G401.6 (cell line): ENCODE measurements at regions not wholly inside any gene's neighbourhood (a gene's known extent, or its start where the extent isn't known, plus 50 kb on each side); places are given as distances from the start of the nearest gene placed in this dataset.
"Not testable (repeated sequence)": the region's sequence is repeated elsewhere in the genome, so short reads cannot be mapped to it uniquely, and the experiment has no call there.

Experiments
- FAIRE-seq: peaks from 2 replicates; lab custom pipeline; 2012; peaks lifted over from hg19 to GRCh38; lab: Jason Lieb, UNC

DNA sequence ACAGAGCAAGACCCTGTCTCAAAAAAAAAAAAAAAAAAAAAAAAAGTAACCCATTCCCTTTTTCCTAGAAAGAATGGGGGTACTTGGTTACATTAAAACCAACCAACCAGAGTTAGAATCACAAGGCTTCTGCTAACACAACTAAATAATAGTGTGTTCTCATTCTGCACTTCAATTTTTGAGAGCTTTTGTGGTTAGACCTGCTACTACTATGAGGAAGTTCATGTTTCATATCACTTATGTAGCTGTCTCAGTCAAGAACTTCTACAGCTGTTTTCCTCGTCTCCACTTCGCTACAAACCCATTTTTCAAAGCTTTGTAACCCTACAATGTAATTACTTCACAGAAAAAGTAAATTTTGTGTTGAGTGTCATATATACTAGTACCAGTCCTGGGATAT lies 58.3 kb downstream of the PDHA2 start:
- FAIRE-seq: no peak

- no peak for FAIRE-seq
These were observed 69.3 kb downstream of the PDHA2 start for GRCh38 chr4:95909211-95909610.

DNA sequence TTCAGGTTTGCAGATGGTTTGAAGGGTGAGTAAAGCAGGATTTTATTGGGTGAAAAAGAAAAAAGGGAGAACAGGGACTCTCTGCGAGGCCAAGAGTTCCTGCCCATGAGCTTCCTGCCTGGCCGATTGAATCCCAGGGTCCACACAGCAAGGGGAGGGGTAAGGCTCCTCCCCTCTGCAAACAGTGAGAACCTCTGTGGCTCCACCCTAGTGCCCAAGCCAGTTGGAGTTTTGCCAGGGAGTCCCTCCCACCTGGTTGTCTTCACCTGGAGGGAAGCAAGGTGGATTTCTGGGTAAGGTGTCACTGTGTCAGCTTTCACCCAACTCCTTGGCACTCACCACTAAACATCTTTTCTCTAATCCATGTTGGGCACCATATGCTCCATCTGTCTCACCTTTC lies 70.9 kb downstream of the PDHA2 start:
- no peak for FAIRE-seq

DNA sequence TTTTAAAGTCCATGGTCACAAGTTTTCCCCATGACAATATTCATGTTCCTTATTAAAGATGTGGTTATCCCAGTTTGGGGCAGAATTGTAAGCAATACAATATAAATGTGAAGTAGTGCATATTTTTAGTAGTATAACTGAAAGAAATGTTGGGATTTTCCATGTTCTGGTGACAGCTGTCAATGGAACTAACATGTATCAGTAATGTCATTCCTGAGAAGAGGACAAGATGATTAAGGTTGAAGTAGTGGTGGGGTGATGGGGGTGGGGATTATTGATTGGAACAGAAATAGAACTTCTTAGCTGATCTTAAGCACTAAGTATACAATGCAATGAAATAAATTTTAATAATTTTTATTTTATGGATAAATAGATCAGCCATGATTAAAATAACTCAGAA lies 81.6 kb downstream of the PDHA2 start:
- no peak for FAIRE-seq

GRCh38 chr4:95929448-95930064 lies 89.7 kb downstream of the PDHA2 start:
- no peak for FAIRE-seq

DNA sequence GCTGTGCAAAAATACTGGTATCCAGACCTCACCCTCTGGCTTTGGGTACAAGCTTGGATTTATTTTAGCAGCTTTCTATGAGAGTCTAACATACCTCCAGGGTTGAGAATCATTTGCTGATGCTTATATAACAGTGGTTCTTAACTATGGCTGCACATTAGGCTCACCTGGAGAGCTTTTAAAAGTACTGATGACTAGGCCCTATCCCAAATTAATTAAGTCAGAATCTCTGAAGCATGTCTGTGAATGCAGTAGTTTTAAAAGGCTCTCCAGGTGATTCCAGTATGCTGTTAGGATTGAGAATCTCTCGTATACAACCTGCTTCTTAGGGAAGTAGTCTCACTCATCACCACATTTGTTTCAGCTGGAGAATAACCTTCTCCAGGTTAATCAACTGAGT lies 99.2 kb downstream of the PDHA2 start:
- FAIRE-seq: no peak

DNA sequence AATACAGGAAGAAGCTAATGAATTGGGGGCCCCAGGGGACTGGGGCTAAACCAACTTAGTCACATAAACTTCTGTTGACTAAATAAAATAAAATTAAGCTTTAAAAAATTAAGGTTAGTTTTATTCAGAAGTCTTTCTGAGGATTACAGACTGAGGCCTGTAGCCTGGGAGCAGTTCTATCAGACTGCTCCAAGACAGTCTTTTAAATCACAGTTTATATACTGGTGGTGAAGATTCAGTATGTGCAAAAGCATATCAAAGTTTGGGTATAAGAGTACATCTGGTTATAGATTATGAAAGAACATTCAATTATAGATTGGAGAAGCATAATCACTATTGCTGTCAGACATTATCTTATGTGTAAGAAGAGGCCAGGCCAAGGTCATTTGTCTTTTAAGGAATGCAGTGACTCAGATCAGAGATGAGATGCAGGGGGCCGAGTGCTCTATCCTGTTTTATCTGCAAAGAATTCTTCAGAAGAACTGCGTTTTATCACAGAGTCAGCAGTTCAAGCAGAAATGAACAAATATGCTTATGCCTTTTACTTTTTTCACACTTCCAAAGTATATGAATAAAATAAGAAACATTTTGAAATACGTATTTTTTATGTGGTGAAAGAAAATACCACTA lies 109.4 kb downstream of the PDHA2 start:
- no peak for FAIRE-seq

DNA sequence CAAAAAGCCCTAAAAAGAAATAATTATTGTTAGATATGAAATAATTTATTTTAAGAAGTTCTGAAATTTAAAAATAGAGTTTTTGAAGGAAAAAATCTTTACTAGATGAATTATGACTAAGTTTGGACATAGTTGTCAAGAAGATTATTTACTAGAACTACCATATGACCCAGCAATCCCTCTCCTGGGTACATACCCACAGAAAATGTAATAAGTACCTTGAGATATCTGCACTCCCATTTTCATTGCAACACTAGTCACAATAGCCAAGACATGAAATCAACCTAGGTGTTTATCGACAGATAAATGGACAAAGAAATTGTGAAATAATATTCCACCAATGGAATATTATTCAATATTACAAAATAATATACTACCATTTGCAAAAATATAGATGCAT lies 109.9 kb downstream of the PDHA2 start:
- FAIRE-seq: no peak

GRCh38 chr4:95952538-95952937 lies 112.6 kb downstream of the PDHA2 start:
- FAIRE-seq: not testable (repeated sequence)

DNA sequence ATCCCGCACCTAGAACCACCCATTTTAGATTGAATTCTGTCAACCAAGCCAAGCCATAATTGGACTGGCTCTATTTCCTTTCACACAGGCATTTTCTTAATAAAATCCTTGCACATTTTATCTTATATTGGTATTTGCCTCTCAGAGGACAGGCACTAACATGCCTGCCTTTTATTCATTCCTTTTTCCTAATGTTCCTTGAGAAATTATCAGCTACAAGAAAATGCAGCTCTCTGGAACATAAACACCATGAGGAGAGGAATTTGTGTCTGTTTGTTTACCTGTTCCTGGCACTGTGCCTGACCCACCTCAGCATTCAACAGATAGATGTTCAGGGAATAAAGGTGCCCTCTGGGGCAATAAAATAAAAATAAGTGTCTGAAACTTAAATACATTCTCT lies 116.2 kb downstream of the PDHA2 start:
- no peak for FAIRE-seq

GRCh38 chr4:95957054-95957453 lies 117.2 kb downstream of the PDHA2 start:
- no peak for FAIRE-seq

- FAIRE-seq: no peak
These were observed 117.9 kb downstream of the PDHA2 start for GRCh38 chr4:95957759-95958158.

GRCh38 chr4:95959182-95959581 lies 119.3 kb downstream of the PDHA2 start:
- FAIRE-seq: no peak

GRCh38 chr4:95959633-95960032 lies 119.7 kb downstream of the PDHA2 start:
- FAIRE-seq: no peak

DNA sequence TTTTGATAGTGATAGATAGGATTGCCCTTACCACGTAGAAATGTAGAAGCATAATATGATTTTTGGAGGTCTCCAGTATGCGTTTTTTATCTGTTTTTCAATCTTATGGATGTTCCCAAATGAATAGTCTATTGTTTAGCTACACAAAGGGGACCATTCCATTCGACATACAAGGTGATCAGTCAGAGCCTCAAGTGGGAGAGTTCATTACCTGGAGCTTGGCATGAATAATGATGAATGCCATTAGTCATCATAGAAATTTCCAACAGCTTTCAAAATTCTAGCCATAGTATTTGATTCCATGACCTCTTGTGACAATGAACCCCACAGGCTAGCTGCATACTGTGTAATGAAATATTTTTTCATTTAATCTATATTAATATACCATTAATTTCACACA lies 123.6 kb downstream of the PDHA2 start:
- FAIRE-seq: no peak

DNA sequence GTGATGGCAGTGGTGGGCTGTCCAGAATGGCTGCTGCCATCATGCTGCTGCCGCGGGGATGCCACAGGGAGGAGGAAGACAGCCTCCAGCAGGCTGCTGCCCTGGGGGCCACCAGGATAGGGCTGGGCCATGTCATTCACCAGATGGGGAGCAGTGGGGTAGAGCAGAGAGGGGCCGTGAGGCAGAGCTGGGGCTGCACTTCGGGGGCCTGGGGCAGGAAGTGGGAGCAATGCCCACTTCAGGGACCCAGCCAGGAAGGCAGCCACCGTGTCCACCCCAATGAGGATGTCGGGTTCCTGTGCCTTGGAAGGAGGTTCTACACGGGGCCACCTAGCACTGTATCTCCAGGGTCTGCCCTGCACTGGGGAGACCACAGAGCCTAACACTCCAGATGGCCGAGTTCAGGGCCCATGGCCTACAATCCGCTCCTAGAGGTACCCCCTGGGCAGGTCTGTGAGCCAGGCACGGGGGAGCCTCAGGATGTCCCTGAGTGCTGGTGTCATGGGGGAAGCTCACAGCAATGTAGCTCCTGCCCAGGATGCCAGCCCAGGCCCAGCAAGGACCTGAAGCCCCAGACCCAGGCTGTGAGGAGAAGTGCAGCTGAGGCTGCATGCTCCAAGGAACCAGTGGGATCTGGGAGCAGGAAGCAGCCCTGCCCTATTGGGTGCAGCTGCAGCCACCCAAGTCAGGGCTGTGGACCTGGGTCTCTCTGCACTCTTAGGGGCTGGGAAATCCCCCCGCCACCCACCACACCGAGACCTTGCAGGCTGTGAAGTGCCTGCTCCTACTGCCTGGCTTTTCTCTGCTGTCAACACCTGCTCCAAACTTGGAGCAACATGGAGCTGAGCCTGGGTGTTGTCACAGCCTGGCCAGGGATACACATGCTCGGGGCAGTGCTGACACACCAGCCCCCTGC lies 140.3 kb downstream of the PDHA2 start:
- FAIRE-seq: no peak

- FAIRE-seq: no peak
These were observed 141.0 kb downstream of the PDHA2 start for GRCh38 chr4:95980877-95981360.

DNA sequence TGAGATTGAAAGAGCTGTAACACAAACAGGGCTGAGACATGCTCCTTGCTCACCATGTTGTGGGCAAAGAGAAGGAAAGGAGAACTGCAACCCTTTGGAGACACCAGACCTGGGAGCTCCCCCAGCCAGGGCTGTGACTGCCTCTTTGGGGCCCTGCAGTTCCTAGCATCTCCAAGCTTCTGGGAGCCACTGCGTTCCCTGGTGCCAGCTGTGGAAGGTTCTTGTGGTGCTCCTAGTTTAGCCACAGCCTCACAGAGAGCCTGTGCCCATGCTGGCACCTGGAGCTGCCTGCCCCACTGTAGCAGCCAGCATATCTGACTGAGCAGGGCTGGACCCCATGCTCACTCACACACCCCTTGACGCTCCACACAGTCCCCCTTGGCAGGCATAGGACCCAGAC lies 141.7 kb downstream of the PDHA2 start:
- FAIRE-seq: no peak

GRCh38 chr4:95982516-95982915 lies 142.6 kb downstream of the PDHA2 start:
- FAIRE-seq: no peak

- no peak for FAIRE-seq
These were observed 144.2 kb downstream of the PDHA2 start for GRCh38 chr4:95984081-95984480.

GRCh38 chr4:95985051-95985450 lies 145.2 kb downstream of the PDHA2 start:
- no peak for FAIRE-seq

DNA sequence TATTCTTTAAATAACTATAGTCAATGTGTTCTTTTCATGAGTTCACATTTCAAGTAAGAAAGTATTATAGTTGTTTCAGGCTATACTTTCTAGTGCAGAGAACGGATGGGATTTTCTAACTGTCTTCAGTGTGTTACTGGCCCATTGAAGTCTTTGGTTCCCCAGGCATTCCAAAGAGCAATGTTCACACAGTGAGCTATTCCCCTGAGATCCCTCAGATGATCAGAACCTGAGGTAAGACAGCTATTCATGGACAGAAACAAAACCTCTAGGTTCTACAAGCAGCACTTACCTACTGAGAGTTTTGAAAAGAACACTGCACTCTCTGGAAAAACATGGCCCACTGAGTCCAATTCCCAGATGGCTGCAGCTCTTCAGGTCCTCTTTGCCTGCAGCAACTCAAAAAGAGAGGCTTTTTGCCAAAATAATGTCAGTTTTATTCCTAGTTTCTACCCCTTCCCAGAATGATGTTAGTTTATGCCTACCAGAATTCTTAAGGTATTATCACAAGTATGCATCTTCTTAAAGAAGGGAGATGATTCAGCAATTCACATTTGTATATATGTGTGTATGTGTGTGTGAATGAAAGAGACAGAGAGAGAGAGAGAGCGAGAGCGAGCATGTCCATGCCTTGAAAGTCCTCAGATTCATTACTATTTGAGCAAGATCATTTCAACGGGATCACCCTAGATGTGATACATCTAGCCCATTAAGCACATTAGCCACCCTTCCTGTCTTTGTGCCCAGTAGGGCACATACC lies 146.1 kb downstream of the PDHA2 start:
- FAIRE-seq: no peak

GRCh38 chr4:95987851-95988250 lies 148.0 kb downstream of the PDHA2 start:
- FAIRE-seq: no peak
